Fibroblast of mammary gland (primary cell): ENCODE measurements at regions not wholly inside any gene's neighbourhood (a gene's known extent, or its start where the extent isn't known, plus 50 kb on each side); places are given as distances from the start of the nearest gene placed in this dataset.
"Not testable (repeated sequence)": the region's sequence is repeated elsewhere in the genome, so short reads cannot be mapped to it uniquely, and the experiment has no call there.

ENCODE experiments used
- DNase-seq: peaks from one replicate; pipeline ENCODE4 v3.0.0-alpha.2; 2010; ENCODE audit warnings: low read depth
- H3K4me3 ChIP-seq: 2 replicates; pipeline ENCODE4 v1.5.1; 2011; ENCODE audit warnings: low read depth, mild to moderate bottlenecking, low read length, moderate library complexity; ENCODE audit not compliant: control insufficient read depth
- TF ChIP-seq, protein P1 (sequence below): conservative IDR thresholded peaks from 2 replicates; pipeline ENCODE4 v1.5.1; 2011; ENCODE audit warnings: low read depth, low read length, inconsistent platforms; ENCODE audit not compliant: control insufficient read depth, insufficient read depth

- TF ChIP-seq, protein P1, sequence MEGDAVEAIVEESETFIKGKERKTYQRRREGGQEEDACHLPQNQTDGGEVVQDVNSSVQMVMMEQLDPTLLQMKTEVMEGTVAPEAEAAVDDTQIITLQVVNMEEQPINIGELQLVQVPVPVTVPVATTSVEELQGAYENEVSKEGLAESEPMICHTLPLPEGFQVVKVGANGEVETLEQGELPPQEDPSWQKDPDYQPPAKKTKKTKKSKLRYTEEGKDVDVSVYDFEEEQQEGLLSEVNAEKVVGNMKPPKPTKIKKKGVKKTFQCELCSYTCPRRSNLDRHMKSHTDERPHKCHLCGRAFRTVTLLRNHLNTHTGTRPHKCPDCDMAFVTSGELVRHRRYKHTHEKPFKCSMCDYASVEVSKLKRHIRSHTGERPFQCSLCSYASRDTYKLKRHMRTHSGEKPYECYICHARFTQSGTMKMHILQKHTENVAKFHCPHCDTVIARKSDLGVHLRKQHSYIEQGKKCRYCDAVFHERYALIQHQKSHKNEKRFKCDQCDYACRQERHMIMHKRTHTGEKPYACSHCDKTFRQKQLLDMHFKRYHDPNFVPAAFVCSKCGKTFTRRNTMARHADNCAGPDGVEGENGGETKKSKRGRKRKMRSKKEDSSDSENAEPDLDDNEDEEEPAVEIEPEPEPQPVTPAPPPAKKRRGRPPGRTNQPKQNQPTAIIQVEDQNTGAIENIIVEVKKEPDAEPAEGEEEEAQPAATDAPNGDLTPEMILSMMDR, result no peak
- no peak overlapping the region for H3K4me3 ChIP-seq
- DNase-seq, result no peak
Observed at GRCh38 chr4:154033921-154034320, 245.0 kb upstream of the SFRP2 start.

GRCh38 chr4:154032914-154033313 lies 244.0 kb upstream of the SFRP2 start:
- no peak for DNase-seq
- TF ChIP-seq, protein P1, result no peak
- H3K4me3 ChIP-seq, result no peak overlapping the region

- TF ChIP-seq, protein P1, result no peak
- peak; percentile 88 for DNase-seq
- no peak overlapping the region for H3K4me3 ChIP-seq
Observed at GRCh38 chr4:154030746-154031145, 241.9 kb upstream of the SFRP2 start.

DNA sequence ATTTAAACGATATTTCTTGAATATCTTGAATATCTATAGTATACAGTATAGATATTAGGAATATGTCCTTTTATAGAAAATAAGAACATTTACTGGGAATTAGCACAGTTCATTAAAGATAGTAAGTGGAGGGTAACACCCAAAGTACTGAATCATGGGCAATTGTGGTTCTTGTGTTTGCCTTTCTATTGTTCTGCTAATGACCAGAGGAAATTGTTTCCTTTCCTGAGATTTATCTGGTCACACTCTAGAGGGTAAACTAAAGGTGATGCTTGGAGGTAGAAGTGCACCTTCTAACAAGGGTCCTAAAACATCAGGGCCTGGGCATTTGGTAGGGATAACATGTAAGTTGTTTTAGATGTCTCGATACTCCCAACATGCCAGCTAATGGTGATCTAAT lies 241.3 kb upstream of the SFRP2 start:
- TF ChIP-seq, protein P1, result no peak
- H3K4me3 ChIP-seq, result no peak overlapping the region
- DNase-seq, result no peak

DNA sequence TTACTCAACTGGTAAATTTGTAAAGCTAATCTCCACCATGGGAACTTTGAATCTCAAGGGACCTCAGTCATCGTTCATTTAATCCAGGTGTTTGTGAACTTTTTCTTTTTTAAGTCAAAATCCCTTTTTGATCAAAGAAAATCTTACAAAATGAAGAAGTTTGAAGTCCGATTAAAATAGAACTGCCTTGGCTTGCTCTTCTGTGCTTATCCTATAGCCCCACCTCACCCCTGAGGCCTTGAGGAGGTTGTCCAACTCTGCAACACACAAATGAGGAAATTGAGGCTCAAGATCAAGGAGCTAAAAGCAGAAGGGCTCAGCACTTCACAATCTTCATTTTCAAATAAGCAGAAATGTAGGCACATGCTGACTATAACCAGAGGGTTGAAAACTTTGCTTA lies 240.3 kb upstream of the SFRP2 start:
- no peak overlapping the region for H3K4me3 ChIP-seq
- DNase-seq, result peak; percentile 54
- TF ChIP-seq, protein P1, result no peak

DNA sequence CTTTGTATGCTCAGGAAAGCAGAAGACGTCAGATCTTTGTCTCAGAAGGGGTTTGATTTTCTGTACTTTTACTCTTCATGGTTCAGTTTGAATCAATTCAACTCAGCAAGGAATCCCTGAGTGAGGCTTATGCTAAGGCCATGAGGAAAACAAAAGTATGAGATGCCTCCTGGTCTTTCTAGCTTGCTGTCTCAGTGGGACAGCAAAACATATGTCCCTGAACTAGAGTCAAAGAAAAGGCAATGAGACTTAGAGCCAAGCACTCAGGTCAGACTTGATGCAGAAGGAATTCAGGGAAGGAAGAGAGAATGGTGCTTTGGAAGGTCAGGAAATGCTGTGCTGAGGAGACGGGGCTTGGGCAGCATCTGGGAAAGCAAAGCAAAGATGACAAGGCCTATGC lies 236.2 kb upstream of the SFRP2 start:
- DNase-seq, result no peak
- TF ChIP-seq, protein P1, result no peak
- H3K4me3 ChIP-seq, result no peak overlapping the region

- no peak overlapping the region for H3K4me3 ChIP-seq
- TF ChIP-seq, protein P1, result peak; percentile 9
- no peak for DNase-seq
Observed at GRCh38 chr4:154024097-154024694, 235.3 kb upstream of the SFRP2 start.

- DNase-seq, H3K4me3 ChIP-seq: not testable (repeated sequence)
Observed at GRCh38 chr4:154023671-154024070, 234.8 kb upstream of the SFRP2 start.
